ENCODE measurements at regions not wholly inside any gene's neighbourhood (a gene's known extent, or its start where the extent isn't known, plus 50 kb on each side); places are given as distances from the start of the nearest gene placed in this dataset.

DNA sequence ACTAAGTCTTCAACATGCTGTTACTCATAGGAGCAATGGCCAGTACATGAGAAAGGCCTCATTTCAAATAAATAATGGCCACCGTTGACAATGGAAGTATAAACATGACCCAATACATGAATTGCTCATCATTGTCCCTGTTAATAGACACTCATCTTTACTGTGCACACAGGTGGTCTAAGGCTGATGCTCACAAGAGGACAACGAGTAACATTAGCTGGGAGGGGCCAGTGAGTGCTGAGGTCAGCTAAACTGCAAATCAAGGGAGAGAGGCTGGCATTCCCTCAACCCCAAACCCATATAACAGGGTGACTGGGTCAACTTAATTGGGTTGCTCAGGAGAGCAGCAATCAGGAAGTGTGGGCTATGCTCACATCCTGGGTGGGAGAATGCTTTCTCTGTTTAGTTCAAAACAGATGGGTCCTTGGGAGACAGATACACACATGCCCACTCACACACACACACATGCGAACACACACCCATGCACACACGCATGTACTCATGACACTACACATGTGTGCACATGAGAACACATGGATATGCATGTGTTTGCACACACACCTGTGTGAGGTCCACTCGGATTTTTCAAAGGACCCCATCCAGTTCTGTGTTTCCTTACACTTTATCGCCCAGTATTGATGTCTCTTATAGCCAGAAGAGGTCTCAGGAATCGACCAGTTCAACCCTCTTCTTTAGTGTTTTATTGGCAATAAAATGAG lies 172.0 kb downstream of the INHBB start:
- no peaks in the 10 kb centered on the region for H3K4me1 ChIP-seq (ENCODE audit: insufficient read depth, low read length)
- no peak overlapping the region for H3K27ac ChIP-seq (ENCODE audit: low read length)
- no peak overlapping the region for H3K9ac ChIP-seq (ENCODE audit: low read depth, low read length)
- no peak overlapping the region for H3K4me3 ChIP-seq (ENCODE audit: low read length)
- peaks cover 76% of the 10 kb centered on the region for H3K27me3 ChIP-seq (ENCODE audit: insufficient read depth, low read length)
- H3K36me3 ChIP-seq (ENCODE audit: insufficient read depth, low read depth, low read length), result no peaks in the 10 kb centered on the region
- H3K9me3 ChIP-seq (ENCODE audit: insufficient read depth, low read depth, low read length), result no peaks in the 10 kb centered on the region

- Histone ChIP-seq H3K4me1 (ENCODE audit: insufficient read depth, low read length) (no peaks in the 10 kb centered on the region), H3K27ac (ENCODE audit: low read length) (no peak overlapping the region), H3K9me3 (ENCODE audit: insufficient read depth, low read depth, low read length) (no peaks in the 10 kb centered on the region), H3K4me3 (ENCODE audit: low read length) (no peak overlapping the region), H3K9ac (ENCODE audit: low read depth, low read length) (no peak overlapping the region), H3K36me3 (ENCODE audit: insufficient read depth, low read depth, low read length) (no peaks in the 10 kb centered on the region), H3K27me3 (ENCODE audit: insufficient read depth, low read length) (peaks cover 82% of the 10 kb centered on the region)
These were observed 172.9 kb downstream of the INHBB start for GRCh38 chr2:120518819-120519218.

DNA sequence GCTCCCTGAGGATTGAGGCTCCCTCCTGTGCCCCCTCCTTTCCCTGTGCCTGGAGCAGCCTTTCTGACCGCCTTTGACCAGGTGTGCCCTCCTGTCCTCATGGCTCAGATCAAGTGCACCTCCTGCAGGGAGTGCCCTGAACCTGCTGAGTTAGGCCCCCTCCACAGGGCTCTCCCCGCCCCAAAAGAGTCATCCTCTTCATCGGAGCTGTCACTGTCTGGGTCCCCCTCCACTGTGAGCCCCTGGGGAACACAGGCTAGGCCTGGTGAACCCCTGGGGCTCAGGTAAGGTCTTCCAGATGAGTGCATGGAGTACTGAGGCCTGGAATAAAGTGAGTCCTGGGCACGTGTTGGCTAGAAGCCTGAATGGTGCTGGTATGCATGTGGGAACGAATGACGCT lies 173.5 kb downstream of the INHBB start:
- Histone ChIP-seq H3K27ac (ENCODE audit: low read length) (no peak overlapping the region), H3K27me3 (ENCODE audit: insufficient read depth, low read length) (peaks cover 82% of the 10 kb centered on the region), H3K36me3 (ENCODE audit: insufficient read depth, low read depth, low read length) (no peaks in the 10 kb centered on the region), H3K9me3 (ENCODE audit: insufficient read depth, low read depth, low read length) (no peaks in the 10 kb centered on the region), H3K4me3 (ENCODE audit: low read length) (no peak overlapping the region), H3K4me1 (ENCODE audit: insufficient read depth, low read length) (no peaks in the 10 kb centered on the region), H3K9ac (ENCODE audit: low read depth, low read length) (no peak overlapping the region)

DNA sequence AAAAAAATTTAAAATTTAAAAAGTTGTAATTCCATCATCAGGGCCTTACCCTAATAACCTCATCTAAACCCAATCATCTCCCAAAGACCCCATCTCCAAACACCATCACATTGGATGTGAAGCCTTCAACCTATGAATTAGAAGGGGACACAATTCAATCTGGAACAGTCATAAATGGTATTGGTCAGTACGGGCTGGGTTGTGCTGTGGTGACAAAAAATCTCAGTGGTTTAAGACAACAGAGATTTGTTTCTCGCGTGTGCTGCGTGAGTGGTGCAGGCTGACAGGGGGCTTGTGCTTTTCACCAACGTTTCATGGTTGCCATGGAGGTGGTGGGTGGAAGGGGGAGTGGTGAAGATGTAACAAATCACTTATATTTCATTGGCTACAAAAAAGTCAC lies 174.5 kb downstream of the INHBB start:
- no peaks in the 10 kb centered on the region for H3K9me3 ChIP-seq (ENCODE audit: insufficient read depth, low read depth, low read length)
- H3K27ac ChIP-seq (ENCODE audit: low read length), result no peak overlapping the region
- no peaks in the 10 kb centered on the region for H3K4me1 ChIP-seq (ENCODE audit: insufficient read depth, low read length)
- H3K9ac ChIP-seq (ENCODE audit: low read depth, low read length), result no peak overlapping the region
- H3K36me3 ChIP-seq (ENCODE audit: insufficient read depth, low read depth, low read length), result no peaks in the 10 kb centered on the region
- H3K4me3 ChIP-seq (ENCODE audit: low read length), result no peak overlapping the region
- peaks cover 81% of the 10 kb centered on the region for H3K27me3 ChIP-seq (ENCODE audit: insufficient read depth, low read length)

- H3K36me3 ChIP-seq (ENCODE audit: insufficient read depth, low read depth, low read length), result no peaks in the 10 kb centered on the region
- H3K4me3 ChIP-seq (ENCODE audit: low read length), result no peak overlapping the region
- H3K4me1 ChIP-seq (ENCODE audit: insufficient read depth, low read length), result peaks cover 2% of the 10 kb centered on the region; the same call in 1 of the 2 replicates
- peaks cover 81% of the 10 kb centered on the region for H3K27me3 ChIP-seq (ENCODE audit: insufficient read depth, low read length)
- H3K9ac ChIP-seq (ENCODE audit: low read depth, low read length), result no peak overlapping the region
- H3K9me3 ChIP-seq (ENCODE audit: insufficient read depth, low read depth, low read length), result no peaks in the 10 kb centered on the region
- H3K27ac ChIP-seq (ENCODE audit: low read length), result no peak overlapping the region
These were observed 175.3 kb downstream of the INHBB start for GRCh38 chr2:120520929-120521912.

- Histone ChIP-seq H3K27ac (ENCODE audit: low read length) (no peak overlapping the region), H3K9ac (ENCODE audit: low read depth, low read length) (no peak overlapping the region), H3K9me3 (ENCODE audit: insufficient read depth, low read depth, low read length) (no peaks in the 10 kb centered on the region), H3K36me3 (ENCODE audit: insufficient read depth, low read depth, low read length) (no peaks in the 10 kb centered on the region), H3K27me3 (ENCODE audit: insufficient read depth, low read length) (peaks cover 71% of the 10 kb centered on the region), H3K4me3 (ENCODE audit: low read length) (no peak overlapping the region), H3K4me1 (ENCODE audit: insufficient read depth, low read length) (peaks cover 4% of the 10 kb centered on the region; the same call in 1 of the 2 replicates)
These were observed 176.3 kb downstream of the INHBB start for GRCh38 chr2:120522151-120522751.

DNA sequence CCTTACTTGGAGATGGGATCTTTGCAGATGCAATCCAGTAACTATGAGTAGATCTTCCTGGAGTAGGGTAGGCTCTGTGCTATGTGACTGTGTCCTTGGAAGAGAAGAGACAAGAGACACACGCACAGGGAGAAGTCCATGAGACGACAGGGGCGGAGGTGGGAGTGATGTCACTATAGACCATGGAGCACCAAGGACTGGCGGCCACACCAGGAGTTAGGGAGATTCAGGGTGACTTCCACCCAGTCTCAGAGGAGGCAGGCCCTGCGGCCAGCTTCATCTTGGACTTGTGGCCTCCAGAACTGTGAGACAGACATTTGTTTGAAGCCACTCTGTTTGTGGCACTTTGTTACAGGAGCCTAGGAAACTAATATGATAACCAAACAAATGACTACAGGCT lies 177.8 kb downstream of the INHBB start:
- Histone ChIP-seq H3K36me3 (ENCODE audit: insufficient read depth, low read depth, low read length) (no peaks in the 10 kb centered on the region), H3K4me1 (ENCODE audit: insufficient read depth, low read length) (peaks cover 4% of the 10 kb centered on the region; the same call in 1 of the 2 replicates), H3K9ac (ENCODE audit: low read depth, low read length) (no peak overlapping the region), H3K27me3 (ENCODE audit: insufficient read depth, low read length) (peaks cover 71% of the 10 kb centered on the region), H3K4me3 (ENCODE audit: low read length) (no peak overlapping the region), H3K9me3 (ENCODE audit: insufficient read depth, low read depth, low read length) (no peaks in the 10 kb centered on the region), H3K27ac (ENCODE audit: low read length) (no peak overlapping the region)

GRCh38 chr2:120524174-120524573 lies 178.2 kb downstream of the INHBB start:
- H3K27me3 ChIP-seq (ENCODE audit: insufficient read depth, low read length), result peaks cover 68% of the 10 kb centered on the region
- H3K27ac ChIP-seq (ENCODE audit: low read length), result no peak overlapping the region
- H3K9ac ChIP-seq (ENCODE audit: low read depth, low read length), result no peak overlapping the region
- H3K36me3 ChIP-seq (ENCODE audit: insufficient read depth, low read depth, low read length), result no peaks in the 10 kb centered on the region
- H3K9me3 ChIP-seq (ENCODE audit: insufficient read depth, low read depth, low read length), result no peaks in the 10 kb centered on the region
- no peak overlapping the region for H3K4me3 ChIP-seq (ENCODE audit: low read length)
- peaks cover 4% of the 10 kb centered on the region; the same call in 1 of the 2 replicates for H3K4me1 ChIP-seq (ENCODE audit: insufficient read depth, low read length)

- peaks cover 57% of the 10 kb centered on the region for H3K27me3 ChIP-seq (ENCODE audit: insufficient read depth, low read length)
These were observed 179.4 kb downstream of the INHBB start for GRCh38 chr2:120525056-120526046.

DNA sequence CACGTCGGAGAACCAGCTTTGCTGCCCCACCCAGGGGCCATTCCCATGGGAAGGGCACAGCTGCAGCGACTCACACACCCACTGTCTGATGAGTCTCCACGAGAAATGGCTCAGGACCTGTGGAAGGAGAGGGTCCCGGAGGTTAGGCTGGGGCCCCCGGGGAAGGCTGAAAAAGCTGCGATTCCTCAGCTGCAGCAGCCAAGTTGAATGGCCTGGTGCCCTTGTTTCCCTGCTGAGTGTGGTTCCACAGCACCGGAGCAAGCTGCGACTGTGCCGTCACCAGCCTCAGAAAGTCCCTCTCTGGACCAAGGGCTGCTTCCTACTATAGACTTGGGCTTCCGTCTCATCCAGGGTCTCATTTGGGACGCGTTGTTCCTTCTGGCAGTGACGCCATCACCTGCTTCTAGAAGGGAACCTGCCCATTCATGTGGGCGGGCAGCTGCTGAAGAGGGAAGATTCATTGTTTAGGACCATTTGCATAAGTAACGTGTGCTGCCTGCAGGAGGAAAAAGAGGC lies 180.2 kb downstream of the INHBB start:
- Histone ChIP-seq H3K27ac (ENCODE audit: low read length) (no peak overlapping the region), H3K4me3 (ENCODE audit: low read length) (no peak overlapping the region), H3K4me1 (ENCODE audit: insufficient read depth, low read length) (peaks cover 4% of the 10 kb centered on the region; the same call in 1 of the 2 replicates), H3K9ac (ENCODE audit: low read depth, low read length) (no peak overlapping the region), H3K36me3 (ENCODE audit: insufficient read depth, low read depth, low read length) (no peaks in the 10 kb centered on the region), H3K27me3 (ENCODE audit: insufficient read depth, low read length) (peaks cover 53% of the 10 kb centered on the region), H3K9me3 (ENCODE audit: insufficient read depth, low read depth, low read length) (peaks cover 6% of the 10 kb centered on the region; the same call in 1 of the 2 replicates)

More at GRCh38 chr2:120525056-120526046, 179.4 kb downstream of the INHBB start:
- no peaks in the 10 kb centered on the region for H3K9me3 ChIP-seq (ENCODE audit: insufficient read depth, low read depth, low read length)
- no peaks in the 10 kb centered on the region for H3K36me3 ChIP-seq (ENCODE audit: insufficient read depth, low read depth, low read length)
- H3K9ac ChIP-seq (ENCODE audit: low read depth, low read length), result no peak overlapping the region
- H3K4me1 ChIP-seq (ENCODE audit: insufficient read depth, low read length), result peaks cover 4% of the 10 kb centered on the region; the same call in 1 of the 2 replicates
- no peak overlapping the region for H3K27ac ChIP-seq (ENCODE audit: low read length)
- no peak overlapping the region for H3K4me3 ChIP-seq (ENCODE audit: low read length)

Measured in iPS-20b (cell line).